Right lobe of liver (tissue), 4 donors: ENCODE measurements at regions not wholly inside any gene's neighbourhood (a gene's known extent, or its start where the extent isn't known, plus 50 kb on each side); places are given as distances from the start of the nearest gene placed in this dataset.
"Not testable (repeated sequence)": the region's sequence is repeated elsewhere in the genome, so short reads cannot be mapped to it uniquely, and the experiment has no call there.

Source experiments
- POLR2A ChIP-seq: fragments of 450-650 bp; IDR thresholded peaks from one replicate; pipeline ENCODE4 v1.6.1; 2017; ENCODE audit warnings: antibody characterized with exemption, mild to moderate bottlenecking
- TF ChIP-seq, protein P1 (sequence below), 4 donors: fragments of 200-600 bp in 3 of 4; fragments of 450-650 bp in 1 of 4; IDR thresholded peaks; one replicate each; pipeline versions ENCODE4 v1.5.1 to v1.8.0; 2016 to 2022; ENCODE audit warnings: antibody characterized with exemption in 4 of 4, mild to moderate bottlenecking in 2 of 4
- donor health status: DM: no; HTN: no; CAD: no.
- donor health status: DM: no; HTN: no; CAD: no.
- donor health status: DM: no; HTN: yes; CAD: no.

DNA sequence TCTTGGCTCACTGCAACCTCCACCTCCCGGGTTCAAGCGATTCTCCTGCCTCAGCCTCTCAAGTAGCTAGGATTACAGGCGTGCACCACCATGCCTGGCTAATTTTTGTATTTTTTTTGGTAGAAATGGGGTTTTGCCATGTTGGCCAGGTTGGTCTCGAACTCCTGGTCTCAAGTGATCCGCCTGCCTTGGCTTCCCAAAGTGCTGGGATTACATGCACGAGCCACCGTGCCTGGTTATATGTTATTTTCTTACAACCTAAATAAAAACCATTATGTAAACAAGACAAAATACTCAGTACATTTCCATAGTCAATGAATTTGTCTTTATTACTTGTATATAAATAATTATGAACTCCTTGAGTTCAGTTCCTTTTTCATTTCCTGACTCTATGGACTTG lies 75.7 kb upstream of the TPTE start:
- TF ChIP-seq POLR2A: not testable (repeated sequence)
- TF ChIP-seq, protein P1, sequence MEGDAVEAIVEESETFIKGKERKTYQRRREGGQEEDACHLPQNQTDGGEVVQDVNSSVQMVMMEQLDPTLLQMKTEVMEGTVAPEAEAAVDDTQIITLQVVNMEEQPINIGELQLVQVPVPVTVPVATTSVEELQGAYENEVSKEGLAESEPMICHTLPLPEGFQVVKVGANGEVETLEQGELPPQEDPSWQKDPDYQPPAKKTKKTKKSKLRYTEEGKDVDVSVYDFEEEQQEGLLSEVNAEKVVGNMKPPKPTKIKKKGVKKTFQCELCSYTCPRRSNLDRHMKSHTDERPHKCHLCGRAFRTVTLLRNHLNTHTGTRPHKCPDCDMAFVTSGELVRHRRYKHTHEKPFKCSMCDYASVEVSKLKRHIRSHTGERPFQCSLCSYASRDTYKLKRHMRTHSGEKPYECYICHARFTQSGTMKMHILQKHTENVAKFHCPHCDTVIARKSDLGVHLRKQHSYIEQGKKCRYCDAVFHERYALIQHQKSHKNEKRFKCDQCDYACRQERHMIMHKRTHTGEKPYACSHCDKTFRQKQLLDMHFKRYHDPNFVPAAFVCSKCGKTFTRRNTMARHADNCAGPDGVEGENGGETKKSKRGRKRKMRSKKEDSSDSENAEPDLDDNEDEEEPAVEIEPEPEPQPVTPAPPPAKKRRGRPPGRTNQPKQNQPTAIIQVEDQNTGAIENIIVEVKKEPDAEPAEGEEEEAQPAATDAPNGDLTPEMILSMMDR (IDR thresholded peaks at IDR 0.05): not testable (repeated sequence)
